Keratinocyte (primary cell): ENCODE measurements at regions not wholly inside any gene's neighbourhood (a gene's known extent, or its start where the extent isn't known, plus 50 kb on each side); places are given as distances from the start of the nearest gene placed in this dataset.

Experiments used
- EZH2 ChIP-seq: IDR thresholded peaks from one replicate; pipeline ENCODE4 v1.6.1; 2012; ENCODE audit warnings: inconsistent platforms, mild to moderate bottlenecking, low read length, moderate library complexity
- TF ChIP-seq, protein P1 (sequence below), 3 experiments: IDR thresholded peaks in 1 of 3; conservative IDR thresholded peaks in 1 of 3; optimal IDR thresholded peaks in 1 of 3; 2 replicates in 2 of 3; 3 replicates in 1 of 3; pipeline versions ENCODE3 to v1.5.1; 2011; ENCODE audit warnings: low read length in 3 of 3, mild to moderate bottlenecking in 3 of 3, moderate library complexity in 2 of 3, control low read depth in 1 of 3, inconsistent platforms in 1 of 3; ENCODE audit not compliant: insufficient read depth in 2 of 3; ENCODE audit errors: extremely low read depth in 1 of 3

DNA sequence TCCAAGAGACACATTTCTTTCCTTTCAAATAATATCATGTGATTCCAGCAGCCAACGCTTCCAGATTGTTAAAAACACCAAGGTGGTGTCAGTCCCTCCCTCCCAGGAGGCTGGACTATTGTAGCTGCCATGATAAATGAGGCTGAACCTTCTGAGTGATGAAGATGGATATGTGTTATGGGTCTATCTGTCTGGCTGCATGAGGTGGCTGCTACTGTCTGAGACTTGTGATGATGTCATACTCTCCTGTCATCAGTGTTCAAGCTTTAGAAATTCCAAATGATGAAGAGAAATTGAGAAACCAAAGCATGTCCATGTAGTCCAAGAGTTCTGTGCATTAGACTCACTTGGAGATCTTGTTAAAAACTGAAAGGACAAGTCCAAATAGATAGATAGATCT, 683.0 kb downstream of the NTRK3 start:
- TF ChIP-seq, protein P1, sequence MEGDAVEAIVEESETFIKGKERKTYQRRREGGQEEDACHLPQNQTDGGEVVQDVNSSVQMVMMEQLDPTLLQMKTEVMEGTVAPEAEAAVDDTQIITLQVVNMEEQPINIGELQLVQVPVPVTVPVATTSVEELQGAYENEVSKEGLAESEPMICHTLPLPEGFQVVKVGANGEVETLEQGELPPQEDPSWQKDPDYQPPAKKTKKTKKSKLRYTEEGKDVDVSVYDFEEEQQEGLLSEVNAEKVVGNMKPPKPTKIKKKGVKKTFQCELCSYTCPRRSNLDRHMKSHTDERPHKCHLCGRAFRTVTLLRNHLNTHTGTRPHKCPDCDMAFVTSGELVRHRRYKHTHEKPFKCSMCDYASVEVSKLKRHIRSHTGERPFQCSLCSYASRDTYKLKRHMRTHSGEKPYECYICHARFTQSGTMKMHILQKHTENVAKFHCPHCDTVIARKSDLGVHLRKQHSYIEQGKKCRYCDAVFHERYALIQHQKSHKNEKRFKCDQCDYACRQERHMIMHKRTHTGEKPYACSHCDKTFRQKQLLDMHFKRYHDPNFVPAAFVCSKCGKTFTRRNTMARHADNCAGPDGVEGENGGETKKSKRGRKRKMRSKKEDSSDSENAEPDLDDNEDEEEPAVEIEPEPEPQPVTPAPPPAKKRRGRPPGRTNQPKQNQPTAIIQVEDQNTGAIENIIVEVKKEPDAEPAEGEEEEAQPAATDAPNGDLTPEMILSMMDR (optimal IDR thresholded peaks at IDR 0.05 in 1 of 3, IDR thresholded peaks at IDR 0.05 in 1 of 3, conservative IDR thresholded peaks at IDR 0.05 in 1 of 3; ENCODE audit: extremely low read depth in 1 of 3, insufficient read depth in 2 of 3, low read length in 3 of 3): no peak
- no peak for TF ChIP-seq EZH2
